ENCODE measurements at regions not wholly inside any gene's neighbourhood (a gene's known extent, or its start where the extent isn't known, plus 50 kb on each side); places are given as distances from the start of the nearest gene placed in this dataset.

DNA sequence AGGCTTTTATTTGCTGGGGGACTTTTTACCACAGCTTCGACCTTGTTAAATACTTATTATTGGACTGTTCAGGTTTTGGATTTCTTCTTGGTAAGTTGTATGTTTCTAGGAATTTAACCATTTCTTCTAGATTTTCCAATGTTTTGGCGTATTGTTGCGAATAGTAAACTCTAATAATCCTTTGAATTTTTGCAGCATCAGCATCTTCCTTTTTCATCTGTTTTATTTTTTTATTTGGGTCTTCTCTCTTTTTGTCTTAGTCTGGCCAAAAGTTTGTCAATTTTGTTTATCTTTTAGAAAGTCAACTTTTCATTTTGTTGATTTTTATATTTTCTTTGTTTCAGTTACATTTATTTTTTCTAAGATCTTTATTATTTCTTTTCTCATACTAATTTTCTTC lies 1272.0 kb downstream of the HACE1 start:
- intact Hi-C loops (cut with DNase I), result no loop called here
- Histone ChIP-seq H3K27me3 (no peaks in the 10 kb centered on the region), H3K27ac (no peak overlapping the region), H3K9me3 (no peaks in the 10 kb centered on the region), H3K4me3 (no peak overlapping the region), H3K36me3 (no peaks in the 10 kb centered on the region), H3K4me1 (no peaks in the 10 kb centered on the region)
- no peak for DNase-seq (ENCODE audit: extremely low spot score in 2 of 2)
- TF ChIP-seq POLR2AphosphoS5 (IDR thresholded peaks at IDR 0.05; ENCODE audit: insufficient read depth in 1 of 2, low read depth in 1 of 2), result no peak
- TF ChIP-seq CTCF (IDR thresholded peaks at IDR 0.05), result no peak
- no peak for TF ChIP-seq POLR2A (IDR thresholded peaks at IDR 0.05)

- Histone ChIP-seq H3K36me3 (no peaks in the 10 kb centered on the region), H3K9me3 (no peaks in the 10 kb centered on the region), H3K27me3 (no peaks in the 10 kb centered on the region), H3K4me1 (no peaks in the 10 kb centered on the region), H3K4me3 (no peak overlapping the region), H3K27ac (no peak overlapping the region)
- TF ChIP-seq POLR2AphosphoS5 (IDR thresholded peaks at IDR 0.05; ENCODE audit: insufficient read depth in 1 of 2, low read depth in 1 of 2) (no peak), POLR2A (IDR thresholded peaks at IDR 0.05) (no peak), CTCF (IDR thresholded peaks at IDR 0.05) (no peak)
- no peak for DNase-seq (ENCODE audit: extremely low spot score in 2 of 2)
- intact Hi-C loops (cut with DNase I), result no loop called here
Measured at GRCh38 chr6:103578115-103578514, 1281.6 kb downstream of the HACE1 start.

DNA sequence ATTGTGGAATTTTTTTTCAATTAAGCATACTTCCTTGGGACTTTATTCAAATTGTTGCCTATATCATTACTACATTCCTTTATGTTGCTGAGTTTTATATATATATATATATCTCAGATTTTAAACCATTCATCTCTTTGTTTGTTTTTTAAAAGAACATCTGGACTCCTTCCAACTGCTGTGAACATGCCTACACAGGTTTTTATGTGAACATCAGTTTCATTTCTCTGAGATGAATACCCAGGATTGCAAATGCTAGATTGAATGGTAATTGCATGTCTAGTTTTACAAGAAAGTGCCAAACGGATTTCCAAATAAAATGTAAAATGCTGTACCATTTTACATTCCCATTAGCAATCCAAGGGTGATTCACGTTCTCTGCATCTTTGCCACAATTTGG lies 1289.3 kb downstream of the HACE1 start:
- no peaks in the 10 kb centered on the region for H3K36me3 ChIP-seq
- intact Hi-C loops (cut with DNase I), result no loop called here
- no peaks in the 10 kb centered on the region for H3K4me1 ChIP-seq
- TF ChIP-seq POLR2A (IDR thresholded peaks at IDR 0.05) (no peak), CTCF (IDR thresholded peaks at IDR 0.05) (no peak), POLR2AphosphoS5 (IDR thresholded peaks at IDR 0.05; ENCODE audit: insufficient read depth in 1 of 2, low read depth in 1 of 2) (no peak)
- H3K4me3 ChIP-seq, result no peak overlapping the region
- no peaks in the 10 kb centered on the region for H3K27me3 ChIP-seq
- H3K9me3 ChIP-seq, result no peaks in the 10 kb centered on the region
- DNase-seq (ENCODE audit: extremely low spot score in 2 of 2), result no peak
- no peak overlapping the region for H3K27ac ChIP-seq

DNA sequence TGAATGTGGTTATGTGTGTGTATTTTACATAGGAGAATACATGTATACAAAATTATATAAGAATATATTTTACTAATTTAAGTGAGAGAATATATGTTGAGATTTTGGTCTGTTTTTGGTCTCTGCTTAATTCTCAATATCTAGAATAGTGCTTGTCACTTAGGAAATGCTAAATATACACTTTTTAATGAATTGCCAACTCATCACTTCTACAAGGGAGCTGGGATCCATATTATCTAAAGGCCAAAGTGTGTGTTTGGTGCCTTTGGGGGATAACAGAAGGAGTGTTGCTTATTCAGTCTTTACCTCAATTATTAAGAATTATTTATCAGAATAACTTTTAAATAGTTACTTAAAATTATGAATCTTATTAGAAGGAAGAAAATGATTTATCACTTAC lies 1304.8 kb downstream of the HACE1 start:
- H3K27ac ChIP-seq, result no peak overlapping the region
- H3K9me3 ChIP-seq, result no peaks in the 10 kb centered on the region
- intact Hi-C loops (cut with DNase I), result no loop called here
- no peaks in the 10 kb centered on the region for H3K36me3 ChIP-seq
- TF ChIP-seq POLR2A (IDR thresholded peaks at IDR 0.05) (no peak), CTCF (IDR thresholded peaks at IDR 0.05) (no peak), POLR2AphosphoS5 (IDR thresholded peaks at IDR 0.05; ENCODE audit: insufficient read depth in 1 of 2, low read depth in 1 of 2) (no peak)
- no peak for DNase-seq (ENCODE audit: extremely low spot score in 2 of 2)
- H3K27me3 ChIP-seq, result no peaks in the 10 kb centered on the region
- no peaks in the 10 kb centered on the region for H3K4me1 ChIP-seq
- no peak overlapping the region for H3K4me3 ChIP-seq

DNA sequence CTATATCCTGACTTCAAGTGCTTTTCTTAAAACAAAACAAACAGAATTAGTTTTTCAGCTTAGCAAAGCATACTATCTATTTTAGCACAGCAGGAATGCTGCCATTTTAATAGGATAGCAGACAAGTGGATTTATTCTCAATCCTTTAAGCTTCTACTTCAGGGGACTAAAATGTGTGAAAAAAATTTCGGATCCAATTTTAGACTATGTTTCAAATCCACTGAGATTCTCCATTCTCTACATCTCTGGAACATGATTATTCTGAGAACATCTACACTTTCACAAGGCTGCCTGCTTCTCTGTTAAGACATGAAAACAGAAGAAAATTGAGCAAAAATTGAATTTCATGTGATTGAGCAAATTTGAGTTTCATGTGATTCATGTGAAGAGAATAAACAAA lies 1321.3 kb downstream of the HACE1 start:
- no peaks in the 10 kb centered on the region for H3K9me3 ChIP-seq
- intact Hi-C loops (cut with DNase I), result no loop called here
- no peaks in the 10 kb centered on the region for H3K4me1 ChIP-seq
- TF ChIP-seq POLR2A (IDR thresholded peaks at IDR 0.05) (no peak), CTCF (IDR thresholded peaks at IDR 0.05) (no peak), POLR2AphosphoS5 (IDR thresholded peaks at IDR 0.05; ENCODE audit: insufficient read depth in 1 of 2, low read depth in 1 of 2) (no peak)
- no peak overlapping the region for H3K4me3 ChIP-seq
- DNase-seq (ENCODE audit: extremely low spot score in 2 of 2), result no peak
- H3K27me3 ChIP-seq, result no peaks in the 10 kb centered on the region
- H3K27ac ChIP-seq, result no peak overlapping the region
- H3K36me3 ChIP-seq, result no peaks in the 10 kb centered on the region
